ENCODE measurements at regions not wholly inside any gene's neighbourhood (a gene's known extent, or its start where the extent isn't known, plus 50 kb on each side); places are given as distances from the start of the nearest gene placed in this dataset.

DNA sequence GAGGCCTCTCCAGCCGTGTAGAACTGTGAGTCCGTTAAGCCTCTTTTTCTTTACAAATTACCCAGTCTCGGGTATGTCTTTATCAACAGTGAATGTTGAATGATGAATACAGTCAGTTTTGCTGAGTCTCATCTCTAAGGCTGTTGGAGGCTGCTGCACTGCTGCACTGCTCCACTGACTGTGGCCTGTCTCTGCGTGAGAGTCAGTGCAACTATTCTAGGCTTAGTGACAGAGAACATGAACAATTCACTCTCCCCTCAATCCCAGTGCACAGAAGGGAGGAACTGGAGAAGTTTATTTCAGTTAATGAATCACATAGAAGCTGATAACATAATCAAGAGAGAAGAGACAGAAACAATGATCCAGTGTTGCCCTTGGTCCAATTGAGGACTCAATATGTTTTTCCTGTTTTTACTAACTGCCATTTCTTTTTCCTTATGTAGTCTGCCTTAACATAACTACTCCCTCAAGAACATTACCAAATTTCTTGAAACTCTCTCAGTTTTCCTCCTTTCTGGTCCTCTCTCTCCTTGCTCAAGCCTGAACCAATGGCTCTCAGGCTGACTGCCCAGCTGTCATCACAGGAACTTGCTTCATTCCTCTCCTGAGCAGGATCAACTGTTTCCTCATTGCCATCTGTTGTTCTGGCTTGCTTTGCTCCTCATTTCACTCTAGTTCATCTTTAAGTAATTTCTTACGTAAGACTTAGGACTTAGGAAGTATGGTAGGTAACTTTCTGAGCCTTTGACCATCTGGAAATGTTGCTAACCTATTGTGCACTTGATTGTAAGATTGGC is 483.2 kb downstream of the METTL4 start:
- H3K36me3 ChIP-seq (ENCODE audit: insufficient read depth, low read length): no peaks in the 10 kb centered on the region
- H3K4me2 ChIP-seq (ENCODE audit: insufficient read depth, low read length): no peak overlapping the region
- H2AFZ ChIP-seq (ENCODE audit: low read length): no peak overlapping the region
- H3K9me3 ChIP-seq (ENCODE audit: low read depth, low read length): no peaks in the 10 kb centered on the region
- H4K20me1 ChIP-seq (ENCODE audit: insufficient read depth, low read length): no peaks in the 10 kb centered on the region
- H3K4me1 ChIP-seq (ENCODE audit: insufficient read depth, low read length): no peaks in the 10 kb centered on the region
- no peaks in the 10 kb centered on the region for H3K79me2 ChIP-seq (ENCODE audit: insufficient read depth, low read length)
- H3K4me3 ChIP-seq (ENCODE audit: insufficient read depth, low read length): no peak overlapping the region
- TF ChIP-seq, protein P1, sequence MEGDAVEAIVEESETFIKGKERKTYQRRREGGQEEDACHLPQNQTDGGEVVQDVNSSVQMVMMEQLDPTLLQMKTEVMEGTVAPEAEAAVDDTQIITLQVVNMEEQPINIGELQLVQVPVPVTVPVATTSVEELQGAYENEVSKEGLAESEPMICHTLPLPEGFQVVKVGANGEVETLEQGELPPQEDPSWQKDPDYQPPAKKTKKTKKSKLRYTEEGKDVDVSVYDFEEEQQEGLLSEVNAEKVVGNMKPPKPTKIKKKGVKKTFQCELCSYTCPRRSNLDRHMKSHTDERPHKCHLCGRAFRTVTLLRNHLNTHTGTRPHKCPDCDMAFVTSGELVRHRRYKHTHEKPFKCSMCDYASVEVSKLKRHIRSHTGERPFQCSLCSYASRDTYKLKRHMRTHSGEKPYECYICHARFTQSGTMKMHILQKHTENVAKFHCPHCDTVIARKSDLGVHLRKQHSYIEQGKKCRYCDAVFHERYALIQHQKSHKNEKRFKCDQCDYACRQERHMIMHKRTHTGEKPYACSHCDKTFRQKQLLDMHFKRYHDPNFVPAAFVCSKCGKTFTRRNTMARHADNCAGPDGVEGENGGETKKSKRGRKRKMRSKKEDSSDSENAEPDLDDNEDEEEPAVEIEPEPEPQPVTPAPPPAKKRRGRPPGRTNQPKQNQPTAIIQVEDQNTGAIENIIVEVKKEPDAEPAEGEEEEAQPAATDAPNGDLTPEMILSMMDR (IDR thresholded peaks at IDR 0.05; ENCODE audit: extremely low read depth, low read depth, low read length): no peak
- no peak overlapping the region for H3K27ac ChIP-seq (ENCODE audit: low read depth, low read length)
- peak; percentile 19 for DNase-seq (ENCODE audit: insufficient read length, low spot score, missing footprints)
- H3K27me3 ChIP-seq (ENCODE audit: insufficient read depth, low read length): no peaks in the 10 kb centered on the region

DNA sequence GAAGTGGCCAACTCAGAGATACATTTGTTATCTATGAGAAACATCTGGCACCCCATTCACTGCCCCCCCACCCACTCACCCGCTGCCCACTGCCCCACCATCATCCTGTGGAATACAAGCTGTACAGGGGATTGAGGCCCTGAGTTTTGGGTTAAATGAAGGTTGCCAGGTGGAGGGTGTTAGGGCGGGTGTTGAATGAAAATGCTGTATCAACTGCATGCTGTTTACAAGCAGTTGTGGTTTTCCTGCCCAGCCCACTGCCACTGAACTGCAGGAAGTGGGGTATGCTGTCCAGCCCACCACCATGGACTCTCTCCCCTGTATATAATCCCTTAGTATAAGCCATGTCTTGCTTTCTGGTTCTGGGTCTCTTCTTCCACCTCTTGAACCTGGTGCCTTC is 481.9 kb downstream of the METTL4 start:
- TF ChIP-seq, protein P1 (IDR thresholded peaks at IDR 0.05; ENCODE audit: extremely low read depth, low read depth, low read length): no peak
- no peak overlapping the region for H3K27ac ChIP-seq (ENCODE audit: low read depth, low read length)
- H3K36me3 ChIP-seq (ENCODE audit: insufficient read depth, low read length): no peaks in the 10 kb centered on the region
- no peaks in the 10 kb centered on the region for H3K4me1 ChIP-seq (ENCODE audit: insufficient read depth, low read length)
- H2AFZ ChIP-seq (ENCODE audit: low read length): no peak overlapping the region
- no peaks in the 10 kb centered on the region for H3K79me2 ChIP-seq (ENCODE audit: insufficient read depth, low read length)
- no peaks in the 10 kb centered on the region for H4K20me1 ChIP-seq (ENCODE audit: insufficient read depth, low read length)
- no peak overlapping the region for H3K4me2 ChIP-seq (ENCODE audit: insufficient read depth, low read length)
- DNase-seq (ENCODE audit: insufficient read length, low spot score, missing footprints): no peak
- H3K9me3 ChIP-seq (ENCODE audit: low read depth, low read length): no peaks in the 10 kb centered on the region
- no peak overlapping the region for H3K4me3 ChIP-seq (ENCODE audit: insufficient read depth, low read length)
- no peaks in the 10 kb centered on the region for H3K27me3 ChIP-seq (ENCODE audit: insufficient read depth, low read length)

DNA sequence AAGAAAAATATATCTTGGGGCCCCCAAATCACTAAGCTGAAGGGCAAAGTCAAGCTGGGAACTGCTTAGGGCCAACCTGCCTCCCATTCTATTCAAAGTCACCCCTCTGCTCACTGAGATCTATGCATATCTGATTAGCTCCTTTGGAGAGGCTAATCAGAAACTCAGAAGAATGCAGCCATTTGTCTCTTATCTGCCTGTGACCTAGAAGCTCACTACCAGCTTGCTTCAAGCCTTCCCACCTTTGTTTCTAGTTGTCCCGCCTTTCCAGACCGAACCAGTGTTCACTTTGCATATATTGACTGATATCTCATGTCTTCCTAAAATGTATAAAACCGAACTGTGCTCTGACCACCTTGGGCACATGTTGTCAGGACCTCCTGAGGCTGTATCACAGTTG is 479.4 kb downstream of the METTL4 start:
- TF ChIP-seq, protein P1 (IDR thresholded peaks at IDR 0.05; ENCODE audit: extremely low read depth, low read depth, low read length): no peak

DNA sequence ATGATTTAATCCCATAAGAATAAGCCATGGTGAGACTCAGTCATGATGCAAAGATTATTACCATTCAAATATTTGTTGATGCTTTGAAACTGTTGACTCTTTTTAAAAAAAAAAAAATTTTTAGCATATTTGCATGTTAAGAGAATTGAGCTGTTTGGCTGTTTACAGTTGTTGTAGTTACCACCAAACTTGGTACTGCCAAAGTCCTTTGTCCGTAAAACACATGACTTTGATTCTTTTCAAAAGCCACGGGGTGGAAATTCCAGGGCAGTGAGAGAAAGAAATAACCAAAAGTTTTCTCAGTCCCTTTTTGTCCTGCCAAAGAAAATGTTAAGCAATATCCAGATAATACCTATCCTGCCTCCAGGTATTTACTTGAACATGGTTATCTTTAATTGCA is 474.8 kb downstream of the METTL4 start:
- TF ChIP-seq, protein P1 (IDR thresholded peaks at IDR 0.05; ENCODE audit: extremely low read depth, low read depth, low read length): no peak
- no peaks in the 10 kb centered on the region for H3K36me3 ChIP-seq (ENCODE audit: insufficient read depth, low read length)

More for the DNA sequence above, 479.4 kb downstream of the METTL4 start:
- H4K20me1 ChIP-seq (ENCODE audit: insufficient read depth, low read length): no peaks in the 10 kb centered on the region
- no peak for DNase-seq (ENCODE audit: insufficient read length, low spot score, missing footprints)
- H3K9me3 ChIP-seq (ENCODE audit: low read depth, low read length): no peaks in the 10 kb centered on the region
- H3K4me3 ChIP-seq (ENCODE audit: insufficient read depth, low read length): no peak overlapping the region
- no peak overlapping the region for H3K27ac ChIP-seq (ENCODE audit: low read depth, low read length)
- H3K27me3 ChIP-seq (ENCODE audit: insufficient read depth, low read length): no peaks in the 10 kb centered on the region
- H3K4me2 ChIP-seq (ENCODE audit: insufficient read depth, low read length): no peak overlapping the region
- no peaks in the 10 kb centered on the region for H3K36me3 ChIP-seq (ENCODE audit: insufficient read depth, low read length)
- no peaks in the 10 kb centered on the region for H3K79me2 ChIP-seq (ENCODE audit: insufficient read depth, low read length)
- H3K4me1 ChIP-seq (ENCODE audit: insufficient read depth, low read length): no peaks in the 10 kb centered on the region
- no peak overlapping the region for H2AFZ ChIP-seq (ENCODE audit: low read length)

More for the DNA sequence above, 474.8 kb downstream of the METTL4 start:
- Histone ChIP-seq H3K4me2 (ENCODE audit: insufficient read depth, low read length) (no peak overlapping the region), H3K79me2 (ENCODE audit: insufficient read depth, low read length) (no peaks in the 10 kb centered on the region), H2AFZ (ENCODE audit: low read length) (no peak overlapping the region), H3K9me3 (ENCODE audit: low read depth, low read length) (no peaks in the 10 kb centered on the region), H4K20me1 (ENCODE audit: insufficient read depth, low read length) (no peaks in the 10 kb centered on the region), H3K27ac (ENCODE audit: low read depth, low read length) (no peak overlapping the region), H3K4me1 (ENCODE audit: insufficient read depth, low read length) (no peaks in the 10 kb centered on the region), H3K27me3 (ENCODE audit: insufficient read depth, low read length) (no peaks in the 10 kb centered on the region), H3K4me3 (ENCODE audit: insufficient read depth, low read length) (no peak overlapping the region)
- DNase-seq (ENCODE audit: insufficient read length, low spot score, missing footprints): no peak

Measured in osteoblast (primary cell).